H1 (cell line): ENCODE measurements at regions not wholly inside any gene's neighbourhood (a gene's known extent, or its start where the extent isn't known, plus 50 kb on each side); places are given as distances from the start of the nearest gene placed in this dataset.

Source experiments
- CTCF ChIA-PET: fragments of 300-600 bp; sonication (Branson Sonifier 250); formaldehyde crosslinking; loops from one replicate; lab custom pipeline; 2021; ENCODE audit not compliant: partially characterized antibody; lab: Charles Lee
- POLR2A ChIA-PET: fragments of 300-600 bp; sonication (Branson Sonifier 250); formaldehyde crosslinking; loops from one replicate; lab custom pipeline; 2021; ENCODE audit warnings: inconsistent platforms; ENCODE audit not compliant: partially characterized antibody; lab: Charles Lee
- DNase-seq, 2 experiments: peaks; one replicate each; pipeline versions ENCODE4 v3.0.0 to v3.0.0-alpha.2; 2010 to 2022; ENCODE audit warnings: low spot score in 2 of 2, low read depth in 1 of 2, mixed read lengths in 1 of 2
- FAIRE-seq: peaks from 2 replicates; lab custom pipeline; 2011; peaks lifted over from hg19 to GRCh38; lab: Jason Lieb, UNC
- H2AFZ ChIP-seq: 2 replicates; pipeline ENCODE4 v1.8.1; 2012; ENCODE audit warnings: low read length, inconsistent platforms
- H2AK5ac ChIP-seq: 2 replicates; pipeline ENCODE4 v1.6.1; 2013; ENCODE audit warnings: low read depth, low read length
- H2BK120ac ChIP-seq: replicated peaks from 2 replicates; pipeline ENCODE3; 2013; ENCODE audit warnings: low read depth, low read length, inconsistent platforms
- H2BK12ac ChIP-seq: 2 replicates; pipeline ENCODE4 v1.6.1; 2013; ENCODE audit warnings: low read depth, low read length
- H2BK15ac ChIP-seq: 2 replicates; pipeline ENCODE4 v1.6.1; 2013; ENCODE audit warnings: low read length
- H2BK20ac ChIP-seq: 2 replicates; pipeline ENCODE4 v1.6.1; 2013; ENCODE audit warnings: low read length
- H2BK5ac ChIP-seq: 2 replicates; pipeline ENCODE4 v1.6.1; 2013; ENCODE audit warnings: low read depth, low read length
- H3K14ac ChIP-seq: 2 replicates; pipeline ENCODE4 v1.6.1; 2013; ENCODE audit warnings: inconsistent platforms; ENCODE audit not compliant: insufficient read length
- H3K18ac ChIP-seq: 2 replicates; pipeline ENCODE4 v1.6.1; 2013; ENCODE audit warnings: low read length; ENCODE audit errors: extremely low read depth
- H3K23ac ChIP-seq: 2 replicates; pipeline ENCODE4 v1.6.1; 2013; ENCODE audit warnings: inconsistent platforms; ENCODE audit not compliant: insufficient read length
- H3K23me2 ChIP-seq: 2 replicates; pipeline ENCODE4 v1.6.1; 2013; ENCODE audit warnings: low read depth, low read length
- H3K27ac ChIP-seq: 2 replicates; pipeline ENCODE4 v1.6.1; 2011; ENCODE audit warnings: low read depth, low read length, inconsistent platforms
- H3K27me3 ChIP-seq, 4 experiments: replicated peaks in 1 of 4; 1 replicate in 1 of 4; 2 replicates in 3 of 4; pipeline versions ENCODE4 v1.6.1 to v1.8.1; 2011 to 2013; ENCODE audit warnings: low read length in 3 of 4, mild to moderate bottlenecking in 3 of 4, inconsistent platforms in 2 of 4, mixed read lengths in 2 of 4, moderate library complexity in 1 of 4; ENCODE audit not compliant: control insufficient read depth in 3 of 4, insufficient read depth in 3 of 4; ENCODE audit errors: extremely low read depth in 1 of 4
- H3K36me3 ChIP-seq, 4 experiments: 2 replicates each; pipeline versions ENCODE4 v1.6.1 to v1.8.1; 2011 to 2013; ENCODE audit warnings: mild to moderate bottlenecking in 4 of 4, low read length in 3 of 4, moderate library complexity in 2 of 4, control low read depth in 1 of 4, inconsistent platforms in 1 of 4; ENCODE audit not compliant: insufficient read depth in 4 of 4, control insufficient read depth in 2 of 4
- H3K4ac ChIP-seq: replicated peaks from 2 replicates; pipeline ENCODE3; 2013; ENCODE audit warnings: low read length, low read depth, mixed read lengths, inconsistent platforms; ENCODE audit not compliant: insufficient read length
- H3K4me1 ChIP-seq, 4 experiments: replicated peaks in 1 of 4; 1 replicate in 1 of 4; 2 replicates in 3 of 4; pipeline versions ENCODE4 v1.6.1 to v1.8.1; 2011 to 2013; ENCODE audit warnings: low read length in 3 of 4, inconsistent platforms in 2 of 4, mixed read lengths in 1 of 4; ENCODE audit not compliant: insufficient read depth in 4 of 4, control insufficient read depth in 3 of 4
- H3K4me2 ChIP-seq, 2 experiments: 2 replicates each; pipeline versions ENCODE4 v1.6.1 to v1.8.1; 2011 to 2013; ENCODE audit warnings: low read depth in 2 of 2, low read length in 2 of 2, control low read depth in 1 of 2, inconsistent platforms in 1 of 2, mild to moderate bottlenecking in 1 of 2; ENCODE audit not compliant: insufficient read depth in 1 of 2
- H3K4me3 ChIP-seq, 4 experiments: fragments of 200-600, 300-600 bp in 1 of 4; sonication (generic), shearing (Covaris generic), sonication (Bioruptor Twin) in 1 of 4; 2 replicates each; pipeline versions ENCODE4 v1.5.1 to v1.8.1; 2011 to 2016; ENCODE audit warnings: low read length in 4 of 4, low read depth in 3 of 4, control low read depth in 2 of 4, inconsistent platforms in 2 of 4, mild to moderate bottlenecking in 2 of 4, mixed read lengths in 1 of 4, moderate library complexity in 1 of 4; ENCODE audit not compliant: insufficient read depth in 2 of 4; ENCODE audit errors: extremely low read depth in 1 of 4
- H3K56ac ChIP-seq: replicated peaks from 2 replicates; pipeline ENCODE3; 2013; ENCODE audit warnings: low read depth, mild to moderate bottlenecking, mixed read lengths, low read length, inconsistent platforms; ENCODE audit not compliant: insufficient read length
- H3K79me1 ChIP-seq: 2 replicates; pipeline ENCODE4 v1.6.1; 2013; ENCODE audit warnings: low read depth, low read length, control low read depth
- H3K79me2 ChIP-seq, 2 experiments: 2 replicates each; pipeline versions ENCODE4 v1.6.1 to v1.8.1; 2012 to 2013; ENCODE audit warnings: low read length in 2 of 2, mild to moderate bottlenecking in 2 of 2, inconsistent platforms in 1 of 2; ENCODE audit not compliant: insufficient read depth in 2 of 2, control insufficient read depth in 1 of 2
- H3K9ac ChIP-seq, 4 experiments: replicated peaks in 1 of 4; 1 replicate in 1 of 4; 2 replicates in 3 of 4; pipeline versions ENCODE4 v1.6.1 to v1.8.1; 2011 to 2013; ENCODE audit warnings: low read depth in 3 of 4, low read length in 3 of 4, control low read depth in 2 of 4, mild to moderate bottlenecking in 2 of 4, moderate library complexity in 2 of 4, inconsistent platforms in 1 of 4; ENCODE audit errors: extremely low read depth in 1 of 4
- H3K9me3 ChIP-seq, 2 experiments: 2 replicates each; pipeline versions ENCODE4 v1.6.1 to v1.8.1; 2012 to 2013; ENCODE audit warnings: mild to moderate bottlenecking in 2 of 2, moderate library complexity in 2 of 2, control low read depth in 1 of 2, inconsistent platforms in 1 of 2, low read depth in 1 of 2, low read length in 1 of 2, mixed read lengths in 1 of 2; ENCODE audit not compliant: insufficient read depth in 2 of 2
- H4K20me1 ChIP-seq, 2 experiments: replicated peaks in 1 of 2; 2 replicates each; pipeline versions ENCODE3 to v1.8.1; 2011 to 2013; ENCODE audit warnings: inconsistent platforms in 2 of 2, low read length in 2 of 2, mild to moderate bottlenecking in 1 of 2; ENCODE audit not compliant: insufficient read depth in 2 of 2, control insufficient read depth in 1 of 2
- H4K5ac ChIP-seq: 2 replicates; pipeline ENCODE4 v1.6.1; 2013; ENCODE audit warnings: low read length, low read depth, mixed read lengths, inconsistent platforms; ENCODE audit not compliant: insufficient read length
- H4K8ac ChIP-seq: 2 replicates; pipeline ENCODE4 v1.8.0; 2013; ENCODE audit warnings: mild to moderate bottlenecking, moderate library complexity, low read length, inconsistent platforms; ENCODE audit not compliant: insufficient read depth; ENCODE audit errors: extremely low read depth
- H4K91ac ChIP-seq: replicated peaks from 2 replicates; pipeline ENCODE3; 2013; ENCODE audit warnings: low read length, mixed read lengths, inconsistent platforms; ENCODE audit not compliant: insufficient read length
- ATF2 ChIP-seq: IDR thresholded peaks from 2 replicates; pipeline ENCODE4 v1.6.1; 2012; ENCODE audit warnings: low read length, inconsistent platforms
- NANOG ChIP-seq: IDR thresholded peaks from 2 replicates; pipeline ENCODE4 v1.6.1; 2011; ENCODE audit warnings: low read length, low read depth, mild to moderate bottlenecking, inconsistent platforms; ENCODE audit not compliant: insufficient read depth, poor library complexity, severe bottlenecking
- RBBP5 ChIP-seq: IDR thresholded peaks from 2 replicates; pipeline ENCODE4 v1.7.1; 2012; ENCODE audit warnings: low read depth, mild to moderate bottlenecking, inconsistent platforms, low read length, moderate library complexity, borderline replicate concordance
- RNF2 ChIP-seq: fragments of 200-900, 300-1000 bp; sonication (generic); IDR thresholded peaks from 2 replicates; pipeline ENCODE4 v1.7.1; 2016; ENCODE audit warnings: borderline replicate concordance, low read depth, mild to moderate bottlenecking, antibody characterized with exemption, low read length; ENCODE audit not compliant: poor library complexity, severe bottlenecking; ENCODE audit errors: missing control alignments
- TAF1 ChIP-seq: IDR thresholded peaks from 2 replicates; pipeline ENCODE4 v1.6.1; 2011; ENCODE audit warnings: mild to moderate bottlenecking, low read depth, low read length
- TEAD4 ChIP-seq: IDR thresholded peaks from 2 replicates; pipeline ENCODE4 v1.6.1; 2012; ENCODE audit warnings: low read depth, low read length, inconsistent platforms, mixed read lengths
- ZNF274 ChIP-seq: IDR thresholded peaks from 2 replicates; pipeline ENCODE4 v1.7.0; 2012; ENCODE audit warnings: low read length, borderline replicate concordance; ENCODE audit errors: extremely low read depth

GRCh38 chr7:9698375-9698774 lies 1265.0 kb downstream of the NXPH1 start:
- H2BK120ac ChIP-seq: no peak overlapping the region
- no peak overlapping the region for H3K4me2 ChIP-seq
- H3K9me3 ChIP-seq: no peaks in the 10 kb centered on the region
- H3K14ac ChIP-seq: no peak overlapping the region
- H3K27me3 ChIP-seq: no peaks in the 10 kb centered on the region
- no peak overlapping the region for H2AK5ac ChIP-seq
- H3K4me1 ChIP-seq: no peaks in the 10 kb centered on the region
- H3K4ac ChIP-seq: no peak overlapping the region
- no peaks in the 10 kb centered on the region for H3K23me2 ChIP-seq
- H2BK12ac ChIP-seq: no peak overlapping the region
- no peak overlapping the region for H2BK20ac ChIP-seq
- no peak overlapping the region for H3K4me3 ChIP-seq
- H3K36me3 ChIP-seq: no peaks in the 10 kb centered on the region
- no peak overlapping the region for H4K8ac ChIP-seq
- no peak for DNase-seq
- H2BK15ac ChIP-seq: no peak overlapping the region
- FAIRE-seq: no peak
- H2BK5ac ChIP-seq: no peak overlapping the region
- H3K79me2 ChIP-seq: no peaks in the 10 kb centered on the region
- H3K56ac ChIP-seq: no peak overlapping the region
- POLR2A ChIA-PET: no interaction called here
- H3K23ac ChIP-seq: no peak overlapping the region
- H3K9ac ChIP-seq: no peak overlapping the region
- H3K79me1 ChIP-seq: no peaks in the 10 kb centered on the region
- no peak overlapping the region for H4K91ac ChIP-seq
- no peak overlapping the region for H3K18ac ChIP-seq
- H3K27ac ChIP-seq: no peak overlapping the region
- CTCF ChIA-PET: no interaction called here
- no peak overlapping the region for H4K5ac ChIP-seq
- no peak overlapping the region for H2AFZ ChIP-seq
- H4K20me1 ChIP-seq: no peaks in the 10 kb centered on the region
- TF ChIP-seq NANOG: no peak
- no peak for TF ChIP-seq ATF2
- TF ChIP-seq TAF1: no peak
- no peak for TF ChIP-seq RBBP5
- TF ChIP-seq RNF2: no peak
- TF ChIP-seq ZNF274: no peak
- no peak for TF ChIP-seq TEAD4
